Mammary epithelial cell (primary cell): ENCODE measurements at regions not wholly inside any gene's neighbourhood (a gene's known extent, or its start where the extent isn't known, plus 50 kb on each side); places are given as distances from the start of the nearest gene placed in this dataset.

Experiments
- CTCF ChIP-seq, 2 donors: IDR thresholded peaks in 1 of 2; conservative IDR thresholded peaks in 1 of 2; 2 replicates each; pipeline ENCODE4 v1.5.1; 2011 to 2012; ENCODE audit warnings: inconsistent platforms in 2 of 2, low read length in 2 of 2, mild to moderate bottlenecking in 2 of 2, control low read depth in 1 of 2, low read depth in 1 of 2; ENCODE audit not compliant: insufficient read depth in 1 of 2; ENCODE audit errors: extremely low read depth in 1 of 2
- EZH2 ChIP-seq: IDR thresholded peaks from 2 replicates; pipeline ENCODE4 v1.6.1; 2012; ENCODE audit warnings: low read length, inconsistent platforms, borderline replicate concordance

- TF ChIP-seq CTCF (conservative IDR thresholded peaks at IDR 0.05 in 1 of 2, IDR thresholded peaks at IDR 0.05 in 1 of 2; ENCODE audit: extremely low read depth in 1 of 2, insufficient read depth in 1 of 2, low read depth in 1 of 2, low read length in 2 of 2) (no peak), EZH2 (no peak)
Measured at GRCh38 chr10:65234261-65234660, 1691.6 kb upstream of the LRRTM3 start.
